GM23338 (cell line): ENCODE measurements at regions not wholly inside any gene's neighbourhood (a gene's known extent, or its start where the extent isn't known, plus 50 kb on each side); places are given as distances from the start of the nearest gene placed in this dataset.
"Not testable (repeated sequence)": the region's sequence is repeated elsewhere in the genome, so short reads cannot be mapped to it uniquely, and the experiment has no call there.

Experiments used
- ATAC-seq: fragments of 200-7000 bp; cut with Tn5 transposase; 3 replicates; pipeline ENCODE4 v1.9.1; 2020
- DNase-seq: peaks from one replicate; pipeline ENCODE4 v3.0.0-alpha.2; 2015; ENCODE audit warnings: low spot score
- H2AFZ ChIP-seq: fragments of 200-600 bp; sonication (generic); 2 replicates; pipeline ENCODE4 v1.8.0; 2016; ENCODE audit warnings: antibody characterized with exemption, mild to moderate bottlenecking, moderate library complexity
- H3F3A ChIP-seq: fragments of 200-600 bp; sonication (generic); replicated peaks from 2 replicates; pipeline ENCODE4 v1.8.0; 2017; ENCODE audit warnings: antibody characterized with exemption, mixed run types, low read depth
- H3K27ac ChIP-seq: fragments of 200-600 bp; sonication (generic); 2 replicates; pipeline ENCODE4 v1.6.1; 2016; ENCODE audit warnings: low read depth
- H3K27me3 ChIP-seq: fragments of 200-600 bp; sonication (generic); 2 replicates; pipeline ENCODE4 v1.8.0; 2016; ENCODE audit warnings: mild to moderate bottlenecking, mixed run types, moderate library complexity; ENCODE audit not compliant: insufficient read depth
- H3K36me3 ChIP-seq: fragments of 200-600 bp; sonication (generic); 2 replicates; pipeline ENCODE4 v1.8.0; 2016; ENCODE audit warnings: mild to moderate bottlenecking; ENCODE audit not compliant: insufficient read depth
- H3K4me1 ChIP-seq: fragments of 200-600 bp; sonication (generic); 2 replicates; pipeline ENCODE4 v1.8.0; 2016; ENCODE audit warnings: mild to moderate bottlenecking, moderate library complexity; ENCODE audit not compliant: insufficient read depth
- H3K4me2 ChIP-seq: fragments of 200-600 bp; sonication (generic); 2 replicates; pipeline ENCODE4 v1.7.1; 2017; ENCODE audit warnings: mixed run types
- H3K4me3 ChIP-seq: fragments of 200-600 bp; sonication (generic); 2 replicates; pipeline ENCODE4 v1.6.1; 2016; ENCODE audit warnings: mixed run types
- H3K79me2 ChIP-seq: fragments of 200-600 bp; sonication (generic); replicated peaks from 2 replicates; pipeline ENCODE4 v1.8.0; 2017; ENCODE audit warnings: mild to moderate bottlenecking; ENCODE audit not compliant: insufficient read depth
- H3K9me2 ChIP-seq: fragments of 200-600 bp; sonication (generic); 2 replicates; pipeline ENCODE4 v1.8.0; 2017; ENCODE audit not compliant: insufficient read depth
- H4K20me1 ChIP-seq: fragments of 200-600 bp; sonication (generic); replicated peaks from 2 replicates; pipeline ENCODE4 v1.8.0; 2017; ENCODE audit warnings: mild to moderate bottlenecking; ENCODE audit not compliant: insufficient read depth
- H3K27ac Mint-ChIP-seq: 2 replicates; pipeline ENCODE4 v1.8.0; 2020; ENCODE audit warnings: inconsistent platforms, mild to moderate bottlenecking, moderate library complexity, mixed read lengths
- H3K27me3 Mint-ChIP-seq: 3 replicates; pipeline ENCODE4 v1.8.0; 2022; ENCODE audit warnings: low read depth, mild to moderate bottlenecking, moderate library complexity, mixed read lengths, inconsistent platforms; ENCODE audit not compliant: insufficient read depth, poor library complexity
- H3K36me3 Mint-ChIP-seq: 3 replicates; pipeline ENCODE4 v1.8.0; 2021; ENCODE audit warnings: low read depth, mild to moderate bottlenecking, inconsistent platforms, moderate library complexity, mixed read lengths
- H3K4me1 Mint-ChIP-seq: 3 replicates; pipeline ENCODE4 v1.8.0; 2020; ENCODE audit warnings: mild to moderate bottlenecking, inconsistent platforms, mixed read lengths
- H3K4me3 Mint-ChIP-seq: 3 replicates; pipeline ENCODE4 v1.8.0; 2021; ENCODE audit warnings: moderate library complexity, mild to moderate bottlenecking, inconsistent platforms, mixed read lengths
- H3K9me3 Mint-ChIP-seq: 3 replicates; pipeline ENCODE4 v1.8.0; 2020; ENCODE audit warnings: moderate library complexity, mild to moderate bottlenecking, inconsistent platforms, mixed read lengths

- H3K9me3 Mint-ChIP-seq, result peaks cover 52% of the 10 kb centered on the region
- not testable (repeated sequence) for H3K27ac Mint-ChIP-seq, H3K4me1 Mint-ChIP-seq, H3K9me2 ChIP-seq, H3F3A ChIP-seq, H3K79me2 ChIP-seq, H3K27me3 ChIP-seq, ATAC-seq, H3K4me3 Mint-ChIP-seq, H3K4me2 ChIP-seq, H3K4me1 ChIP-seq, H2AFZ ChIP-seq, H3K4me3 ChIP-seq, H3K27me3 Mint-ChIP-seq, H3K27ac ChIP-seq, H4K20me1 ChIP-seq
- peak; percentile 2 for DNase-seq
- H3K36me3 Mint-ChIP-seq, result peaks cover 27% of the 10 kb centered on the region
- H3K36me3 ChIP-seq, result peaks cover 15% of the 10 kb centered on the region
These were observed 301.8 kb downstream of the CWH43 start for GRCh38 chr4:49287893-49288292.

- not testable (repeated sequence) for H4K20me1 ChIP-seq, H3K27me3 ChIP-seq, H3K4me3 ChIP-seq, H3K9me2 ChIP-seq, H2AFZ ChIP-seq, H3K4me2 ChIP-seq, H3K27ac Mint-ChIP-seq, H3F3A ChIP-seq, ATAC-seq, H3K27me3 Mint-ChIP-seq, H3K4me1 ChIP-seq, H3K79me2 ChIP-seq, H3K4me1 Mint-ChIP-seq, H3K4me3 Mint-ChIP-seq, H3K27ac ChIP-seq
- H3K36me3 ChIP-seq, result peaks cover 15% of the 10 kb centered on the region
- H3K36me3 Mint-ChIP-seq, result peaks cover 27% of the 10 kb centered on the region
- peaks cover 57% of the 10 kb centered on the region for H3K9me3 Mint-ChIP-seq
- peak; percentile 0 for DNase-seq
These were observed 302.7 kb downstream of the CWH43 start for GRCh38 chr4:49288796-49289195.

- H3F3A ChIP-seq, H2AFZ ChIP-seq, H3K4me1 ChIP-seq, DNase-seq, H3K4me3 Mint-ChIP-seq, H3K4me1 Mint-ChIP-seq, H3K79me2 ChIP-seq, H3K4me3 ChIP-seq, H4K20me1 ChIP-seq, H3K27ac Mint-ChIP-seq, H3K4me2 ChIP-seq, H3K27me3 ChIP-seq, H3K9me2 ChIP-seq, ATAC-seq, H3K27ac ChIP-seq, H3K36me3 ChIP-seq: not testable (repeated sequence)
- Mint-ChIP-seq H3K27me3 (peaks cover 14% of the 10 kb centered on the region), H3K9me3 (peaks cover 71% of the 10 kb centered on the region), H3K36me3 (peaks cover 32% of the 10 kb centered on the region)
These were observed 328.7 kb downstream of the CWH43 start for GRCh38 chr4:49314815-49315214.

- not testable (repeated sequence) for H3K27ac ChIP-seq, H2AFZ ChIP-seq, H3K36me3 ChIP-seq, H3K4me3 Mint-ChIP-seq, H3K4me2 ChIP-seq, H3K27me3 ChIP-seq, H3K4me1 Mint-ChIP-seq, H3K4me3 ChIP-seq, H4K20me1 ChIP-seq, H3K79me2 ChIP-seq, H3K27me3 Mint-ChIP-seq, H3K4me1 ChIP-seq, ATAC-seq, H3K27ac Mint-ChIP-seq, H3F3A ChIP-seq, H3K9me2 ChIP-seq
- H3K36me3 Mint-ChIP-seq, result peaks cover 32% of the 10 kb centered on the region
- peaks cover 57% of the 10 kb centered on the region for H3K9me3 Mint-ChIP-seq
- peak; percentile 0 for DNase-seq
These were observed 334.8 kb downstream of the CWH43 start for GRCh38 chr4:49320725-49321410.

- H3K79me2 ChIP-seq, H3K4me3 Mint-ChIP-seq, H3K27ac Mint-ChIP-seq, H3K4me1 ChIP-seq, ATAC-seq, H3K4me1 Mint-ChIP-seq, H3K4me3 ChIP-seq, H3K36me3 ChIP-seq, H3F3A ChIP-seq, H4K20me1 ChIP-seq, H3K9me2 ChIP-seq, H3K4me2 ChIP-seq, H2AFZ ChIP-seq, H3K27ac ChIP-seq, H3K27me3 Mint-ChIP-seq, DNase-seq, H3K27me3 ChIP-seq: not testable (repeated sequence)
- Mint-ChIP-seq H3K9me3 (peaks cover 49% of the 10 kb centered on the region), H3K36me3 (peaks cover 26% of the 10 kb centered on the region)
These were observed 335.6 kb downstream of the CWH43 start for GRCh38 chr4:49321511-49322300.

- peaks cover 26% of the 10 kb centered on the region for H3K36me3 Mint-ChIP-seq
- ATAC-seq, H3K9me2 ChIP-seq, H2AFZ ChIP-seq, H3K27me3 ChIP-seq, H3K27me3 Mint-ChIP-seq, H3K4me1 Mint-ChIP-seq, H3K79me2 ChIP-seq, DNase-seq, H3K4me1 ChIP-seq, H3F3A ChIP-seq, H4K20me1 ChIP-seq, H3K36me3 ChIP-seq, H3K27ac ChIP-seq, H3K4me3 ChIP-seq, H3K4me3 Mint-ChIP-seq, H3K27ac Mint-ChIP-seq, H3K4me2 ChIP-seq: not testable (repeated sequence)
- peaks cover 47% of the 10 kb centered on the region for H3K9me3 Mint-ChIP-seq
These were observed 336.8 kb downstream of the CWH43 start for GRCh38 chr4:49322610-49323572.
